ENCODE measurements at regions not wholly inside any gene's neighbourhood (a gene's known extent, or its start where the extent isn't known, plus 50 kb on each side); places are given as distances from the start of the nearest gene placed in this dataset.

DNA sequence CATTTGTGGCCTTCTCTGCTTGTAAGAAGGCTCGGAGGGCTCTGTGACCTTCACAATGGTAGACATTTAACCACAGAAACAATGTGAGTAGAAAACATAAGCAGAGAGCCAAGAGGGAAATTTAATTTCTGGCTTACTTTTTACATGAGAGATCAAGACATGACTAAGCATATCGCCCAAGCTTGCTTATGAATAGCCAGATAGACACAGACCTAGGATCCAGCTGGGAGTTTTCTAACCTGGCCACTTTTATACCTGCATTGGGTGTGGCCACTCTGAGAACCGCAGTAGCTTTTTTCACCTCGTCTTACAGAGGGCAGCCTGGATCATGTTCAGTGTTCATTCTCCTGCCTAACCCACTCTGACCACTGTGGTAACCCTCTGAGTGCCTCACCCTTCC lies 244.9 kb upstream of the KCNN2 start:
- H3K9me3 Mint-ChIP-seq (ENCODE audit: unreplicated experiment) = no peaks in the 10 kb centered on the region
- H3K27ac Mint-ChIP-seq (ENCODE audit: unreplicated experiment) = no peak overlapping the region
- H3K36me3 Mint-ChIP-seq (ENCODE audit: unreplicated experiment) = no peaks in the 10 kb centered on the region
- H3K4me3 Mint-ChIP-seq (ENCODE audit: unreplicated experiment) = no peak overlapping the region
- TF ChIP-seq, protein P1, sequence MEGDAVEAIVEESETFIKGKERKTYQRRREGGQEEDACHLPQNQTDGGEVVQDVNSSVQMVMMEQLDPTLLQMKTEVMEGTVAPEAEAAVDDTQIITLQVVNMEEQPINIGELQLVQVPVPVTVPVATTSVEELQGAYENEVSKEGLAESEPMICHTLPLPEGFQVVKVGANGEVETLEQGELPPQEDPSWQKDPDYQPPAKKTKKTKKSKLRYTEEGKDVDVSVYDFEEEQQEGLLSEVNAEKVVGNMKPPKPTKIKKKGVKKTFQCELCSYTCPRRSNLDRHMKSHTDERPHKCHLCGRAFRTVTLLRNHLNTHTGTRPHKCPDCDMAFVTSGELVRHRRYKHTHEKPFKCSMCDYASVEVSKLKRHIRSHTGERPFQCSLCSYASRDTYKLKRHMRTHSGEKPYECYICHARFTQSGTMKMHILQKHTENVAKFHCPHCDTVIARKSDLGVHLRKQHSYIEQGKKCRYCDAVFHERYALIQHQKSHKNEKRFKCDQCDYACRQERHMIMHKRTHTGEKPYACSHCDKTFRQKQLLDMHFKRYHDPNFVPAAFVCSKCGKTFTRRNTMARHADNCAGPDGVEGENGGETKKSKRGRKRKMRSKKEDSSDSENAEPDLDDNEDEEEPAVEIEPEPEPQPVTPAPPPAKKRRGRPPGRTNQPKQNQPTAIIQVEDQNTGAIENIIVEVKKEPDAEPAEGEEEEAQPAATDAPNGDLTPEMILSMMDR (IDR thresholded peaks at IDR 0.05) = no peak
- H3K27me3 Mint-ChIP-seq (ENCODE audit: unreplicated experiment) = no peaks in the 10 kb centered on the region
- no peak for DNase-seq (ENCODE audit: extremely low spot score, unreplicated experiment)
- no peaks in the 10 kb centered on the region for H3K4me1 Mint-ChIP-seq (ENCODE audit: unreplicated experiment)

- peaks cover 1% of the 10 kb centered on the region for H3K4me1 Mint-ChIP-seq (ENCODE audit: unreplicated experiment)
- DNase-seq (ENCODE audit: extremely low spot score, unreplicated experiment) = no peak
- H3K27ac Mint-ChIP-seq (ENCODE audit: unreplicated experiment) = no peak overlapping the region
- TF ChIP-seq, protein P1 (IDR thresholded peaks at IDR 0.05) = no peak
- H3K4me3 Mint-ChIP-seq (ENCODE audit: unreplicated experiment) = no peak overlapping the region
- no peaks in the 10 kb centered on the region for H3K27me3 Mint-ChIP-seq (ENCODE audit: unreplicated experiment)
- no peaks in the 10 kb centered on the region for H3K36me3 Mint-ChIP-seq (ENCODE audit: unreplicated experiment)
- H3K9me3 Mint-ChIP-seq (ENCODE audit: unreplicated experiment) = no peaks in the 10 kb centered on the region
Observed at GRCh38 chr5:114118511-114118910, 243.4 kb upstream of the KCNN2 start.

GRCh38 chr5:114120166-114120565 lies 241.7 kb upstream of the KCNN2 start:
- H3K27ac Mint-ChIP-seq (ENCODE audit: unreplicated experiment) = no peak overlapping the region
- no peaks in the 10 kb centered on the region for H3K27me3 Mint-ChIP-seq (ENCODE audit: unreplicated experiment)
- H3K4me1 Mint-ChIP-seq (ENCODE audit: unreplicated experiment) = peaks cover 1% of the 10 kb centered on the region
- TF ChIP-seq, protein P1 (IDR thresholded peaks at IDR 0.05) = no peak
- H3K36me3 Mint-ChIP-seq (ENCODE audit: unreplicated experiment) = no peaks in the 10 kb centered on the region
- no peaks in the 10 kb centered on the region for H3K9me3 Mint-ChIP-seq (ENCODE audit: unreplicated experiment)
- no peak for DNase-seq (ENCODE audit: extremely low spot score, unreplicated experiment)
- H3K4me3 Mint-ChIP-seq (ENCODE audit: unreplicated experiment) = no peak overlapping the region

- TF ChIP-seq, protein P1 (IDR thresholded peaks at IDR 0.05) = no peak
Observed at GRCh38 chr5:114122852-114123251, 239.0 kb upstream of the KCNN2 start.

DNA sequence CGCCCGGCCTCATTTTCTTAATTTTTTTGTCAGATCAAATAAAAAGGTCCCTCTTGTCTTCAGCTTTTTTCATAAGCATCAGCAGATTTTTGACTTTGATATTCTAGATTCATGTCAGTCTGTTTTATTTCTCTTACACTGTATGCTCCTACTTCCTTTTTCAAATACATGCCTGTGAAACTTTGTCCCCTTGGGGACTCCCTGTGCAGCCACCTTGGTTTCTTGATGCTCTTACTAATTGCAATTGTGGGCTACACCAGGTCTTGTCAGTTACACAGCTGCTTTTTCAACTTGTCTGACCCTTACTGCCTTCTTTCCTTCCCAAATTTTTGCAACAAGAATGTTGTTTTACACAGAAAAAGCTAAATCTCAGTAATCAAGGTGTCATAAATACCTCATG lies 238.2 kb upstream of the KCNN2 start:
- peaks cover 1% of the 10 kb centered on the region for H3K4me1 Mint-ChIP-seq (ENCODE audit: unreplicated experiment)
- no peak for DNase-seq (ENCODE audit: extremely low spot score, unreplicated experiment)
- TF ChIP-seq, protein P1 (IDR thresholded peaks at IDR 0.05) = no peak
- H3K27ac Mint-ChIP-seq (ENCODE audit: unreplicated experiment) = no peak overlapping the region
- H3K36me3 Mint-ChIP-seq (ENCODE audit: unreplicated experiment) = peaks cover 3% of the 10 kb centered on the region
- no peak overlapping the region for H3K4me3 Mint-ChIP-seq (ENCODE audit: unreplicated experiment)
- no peaks in the 10 kb centered on the region for H3K27me3 Mint-ChIP-seq (ENCODE audit: unreplicated experiment)
- H3K9me3 Mint-ChIP-seq (ENCODE audit: unreplicated experiment) = no peaks in the 10 kb centered on the region

More at GRCh38 chr5:114122852-114123251, 239.0 kb upstream of the KCNN2 start:
- Mint-ChIP-seq H3K27ac (ENCODE audit: unreplicated experiment) (no peak overlapping the region), H3K9me3 (ENCODE audit: unreplicated experiment) (no peaks in the 10 kb centered on the region), H3K4me1 (ENCODE audit: unreplicated experiment) (peaks cover 1% of the 10 kb centered on the region), H3K27me3 (ENCODE audit: unreplicated experiment) (no peaks in the 10 kb centered on the region), H3K36me3 (ENCODE audit: unreplicated experiment) (peaks cover 3% of the 10 kb centered on the region), H3K4me3 (ENCODE audit: unreplicated experiment) (no peak overlapping the region)
- no peak for DNase-seq (ENCODE audit: extremely low spot score, unreplicated experiment)

All from osteocyte (in vitro differentiated cells).